HCT116 (cell line): ENCODE measurements at regions not wholly inside any gene's neighbourhood (a gene's known extent, or its start where the extent isn't known, plus 50 kb on each side); places are given as distances from the start of the nearest gene placed in this dataset.

Experiments used
- CEBPB ChIP-seq: IDR thresholded peaks from 2 replicates; pipeline ENCODE4 v1.6.1; 2012; ENCODE audit warnings: low read depth
- CTCF ChIP-seq, 3 experiments: fragments of 200-600 bp in 1 of 3; sonication (generic) in 1 of 3; IDR thresholded peaks in 2 of 3; conservative IDR thresholded peaks in 1 of 3; 2 replicates each; pipeline ENCODE4 v1.5.1; 2012 to 2017; ENCODE audit warnings: low read depth in 2 of 3, low read length in 2 of 3, antibody characterized with exemption in 1 of 3, borderline replicate concordance in 1 of 3, control low read depth in 1 of 3, mild to moderate bottlenecking in 1 of 3, mixed read lengths in 1 of 3, mixed run types in 1 of 3, moderate library complexity in 1 of 3; ENCODE audit not compliant: insufficient read depth in 1 of 3
- EZH2 ChIP-seq: fragments of 200-600 bp; sonication (generic); IDR thresholded peaks from 2 replicates; pipeline ENCODE4 v1.6.1; 2017; ENCODE audit warnings: antibody characterized with exemption, mixed run types
- TCF7L2 ChIP-seq: IDR thresholded peaks from 2 replicates; pipeline ENCODE4 v1.7.0; 2011; ENCODE audit warnings: borderline replicate concordance, inconsistent platforms; ENCODE audit not compliant: insufficient read depth, insufficient read length; ENCODE audit errors: extremely low read depth

- TF ChIP-seq EZH2 (no peak), TCF7L2 (no peak), CEBPB (no peak), CTCF (IDR thresholded peaks at IDR 0.05 in 2 of 3, conservative IDR thresholded peaks at IDR 0.05 in 1 of 3; ENCODE audit: borderline replicate concordance in 1 of 3, insufficient read depth in 1 of 3, low read depth in 2 of 3, low read length in 2 of 3) (no peak)
Observed at GRCh38 chr13:71067165-71067815, 799.7 kb downstream of the DACH1 start.
